ENCODE measurements at regions not wholly inside any gene's neighbourhood (a gene's known extent, or its start where the extent isn't known, plus 50 kb on each side); places are given as distances from the start of the nearest gene placed in this dataset.
"Not testable (repeated sequence)": the region's sequence is repeated elsewhere in the genome, so short reads cannot be mapped to it uniquely, and the experiment has no call there.

GRCh38 chr6:139879823-139880356, 505.4 kb upstream of the CITED2 start:
- no peaks in the 10 kb centered on the region for H3K79me2 ChIP-seq (ENCODE audit: insufficient read depth, low read length)
- no peak overlapping the region for H3K9ac ChIP-seq (ENCODE audit: low read length)
- H3K4me2 ChIP-seq (ENCODE audit: low read depth, low read length, poor library complexity, severe bottlenecking), result no peak overlapping the region
- H2AFZ ChIP-seq (ENCODE audit: low read depth, low read length, severe bottlenecking), result no peak overlapping the region
- no peaks in the 10 kb centered on the region for H3K36me3 ChIP-seq (ENCODE audit: low read length)
- H3K27ac ChIP-seq (ENCODE audit: low read depth, low read length), result no peak overlapping the region
- no peak overlapping the region for H3K4me3 ChIP-seq (ENCODE audit: insufficient read depth, low read length, poor library complexity, severe bottlenecking)
- no peaks in the 10 kb centered on the region for H3K27me3 ChIP-seq (ENCODE audit: low read length)
- no peaks in the 10 kb centered on the region for H4K20me1 ChIP-seq (ENCODE audit: low read depth, low read length)
- H3K9me3 ChIP-seq (ENCODE audit: insufficient read depth, low read length), result no peaks in the 10 kb centered on the region
- TF ChIP-seq EZH2phosphoT487 (conservative IDR thresholded peaks at IDR 0.05; ENCODE audit: low read length), result no peak
- TF ChIP-seq, protein P1, sequence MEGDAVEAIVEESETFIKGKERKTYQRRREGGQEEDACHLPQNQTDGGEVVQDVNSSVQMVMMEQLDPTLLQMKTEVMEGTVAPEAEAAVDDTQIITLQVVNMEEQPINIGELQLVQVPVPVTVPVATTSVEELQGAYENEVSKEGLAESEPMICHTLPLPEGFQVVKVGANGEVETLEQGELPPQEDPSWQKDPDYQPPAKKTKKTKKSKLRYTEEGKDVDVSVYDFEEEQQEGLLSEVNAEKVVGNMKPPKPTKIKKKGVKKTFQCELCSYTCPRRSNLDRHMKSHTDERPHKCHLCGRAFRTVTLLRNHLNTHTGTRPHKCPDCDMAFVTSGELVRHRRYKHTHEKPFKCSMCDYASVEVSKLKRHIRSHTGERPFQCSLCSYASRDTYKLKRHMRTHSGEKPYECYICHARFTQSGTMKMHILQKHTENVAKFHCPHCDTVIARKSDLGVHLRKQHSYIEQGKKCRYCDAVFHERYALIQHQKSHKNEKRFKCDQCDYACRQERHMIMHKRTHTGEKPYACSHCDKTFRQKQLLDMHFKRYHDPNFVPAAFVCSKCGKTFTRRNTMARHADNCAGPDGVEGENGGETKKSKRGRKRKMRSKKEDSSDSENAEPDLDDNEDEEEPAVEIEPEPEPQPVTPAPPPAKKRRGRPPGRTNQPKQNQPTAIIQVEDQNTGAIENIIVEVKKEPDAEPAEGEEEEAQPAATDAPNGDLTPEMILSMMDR (IDR thresholded peaks at IDR 0.05; ENCODE audit: insufficient read depth, low read length, poor library complexity, severe bottlenecking), result no peak
- no peaks in the 10 kb centered on the region for H3K9me2 ChIP-seq (replicated peaks; ENCODE audit: insufficient read depth, low read length)
- no peaks in the 10 kb centered on the region for H3F3A ChIP-seq (ENCODE audit: insufficient read depth)

DNA sequence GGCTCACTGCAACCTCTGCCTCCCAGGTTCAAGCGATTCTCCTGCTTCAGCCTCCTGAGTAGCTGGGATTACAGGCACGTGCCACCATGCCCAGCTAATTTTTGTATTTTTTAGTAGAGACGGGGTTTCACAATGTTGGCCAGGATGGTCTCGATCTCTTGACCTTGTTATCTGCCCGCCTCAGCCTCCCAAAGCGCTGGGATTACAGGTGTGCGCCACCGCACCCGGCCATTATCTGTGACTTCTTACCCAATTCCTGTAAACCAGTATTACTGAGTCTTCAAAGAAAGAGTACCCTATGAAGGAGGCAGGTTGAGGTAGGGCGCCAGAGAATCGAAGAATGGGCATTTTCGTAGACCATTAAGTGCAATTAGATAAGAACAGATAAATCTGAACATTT, 504.8 kb upstream of the CITED2 start:
- not testable (repeated sequence) for H3K9me3 ChIP-seq (ENCODE audit: insufficient read depth, low read length); H3K9me2 ChIP-seq (replicated peaks; ENCODE audit: insufficient read depth, low read length); H3K36me3 ChIP-seq (ENCODE audit: low read length); H3K27ac ChIP-seq (ENCODE audit: low read depth, low read length); H2AFZ ChIP-seq (ENCODE audit: low read depth, low read length, severe bottlenecking); H3K4me3 ChIP-seq (ENCODE audit: insufficient read depth, low read length, poor library complexity, severe bottlenecking); H3K27me3 ChIP-seq (ENCODE audit: low read length); H3K9ac ChIP-seq (ENCODE audit: low read length); H4K20me1 ChIP-seq (ENCODE audit: low read depth, low read length); H3F3A ChIP-seq (ENCODE audit: insufficient read depth); H3K79me2 ChIP-seq (ENCODE audit: insufficient read depth, low read length); H3K4me2 ChIP-seq (ENCODE audit: low read depth, low read length, poor library complexity, severe bottlenecking)

- Histone ChIP-seq H4K20me1 (ENCODE audit: low read depth, low read length) (no peaks in the 10 kb centered on the region), H3K4me2 (ENCODE audit: low read depth, low read length, poor library complexity, severe bottlenecking) (no peak overlapping the region), H3K27ac (ENCODE audit: low read depth, low read length) (no peak overlapping the region), H3K36me3 (ENCODE audit: low read length) (no peaks in the 10 kb centered on the region), H3K9ac (ENCODE audit: low read length) (no peak overlapping the region), H3F3A (ENCODE audit: insufficient read depth) (no peaks in the 10 kb centered on the region), H2AFZ (ENCODE audit: low read depth, low read length, severe bottlenecking) (no peak overlapping the region), H3K9me2 (replicated peaks; ENCODE audit: insufficient read depth, low read length) (no peaks in the 10 kb centered on the region), H3K4me3 (ENCODE audit: insufficient read depth, low read length, poor library complexity, severe bottlenecking) (no peak overlapping the region), H3K79me2 (ENCODE audit: insufficient read depth, low read length) (no peaks in the 10 kb centered on the region), H3K27me3 (ENCODE audit: low read length) (no peaks in the 10 kb centered on the region), H3K9me3 (ENCODE audit: insufficient read depth, low read length) (no peaks in the 10 kb centered on the region)
- no peak for TF ChIP-seq EZH2phosphoT487 (conservative IDR thresholded peaks at IDR 0.05; ENCODE audit: low read length)
- TF ChIP-seq, protein P1 (IDR thresholded peaks at IDR 0.05; ENCODE audit: insufficient read depth, low read length, poor library complexity, severe bottlenecking), result no peak
Measured at GRCh38 chr6:139877828-139878405, 503.5 kb upstream of the CITED2 start.

DNA sequence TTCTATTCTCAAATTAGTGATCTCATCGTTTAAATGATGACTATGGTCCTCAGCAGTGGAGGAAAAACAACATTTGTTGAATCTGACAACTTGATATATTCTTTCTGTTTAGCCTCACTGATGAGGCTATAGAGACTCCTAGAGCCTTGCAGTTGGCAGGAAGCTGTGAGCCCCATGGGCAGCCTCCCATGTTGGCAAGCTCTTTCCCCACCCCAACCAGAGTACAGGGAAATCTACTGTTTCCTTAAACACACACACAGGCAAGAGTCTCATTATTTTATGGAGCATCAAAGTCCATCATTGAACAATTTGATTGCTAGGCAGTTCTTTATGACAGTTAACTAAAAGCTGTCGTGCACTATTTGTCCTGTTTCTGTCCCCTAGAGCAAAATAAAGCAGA, 498.2 kb upstream of the CITED2 start:
- no peak overlapping the region for H2AFZ ChIP-seq (ENCODE audit: low read depth, low read length, severe bottlenecking)
- H4K20me1 ChIP-seq (ENCODE audit: low read depth, low read length), result no peaks in the 10 kb centered on the region
- no peaks in the 10 kb centered on the region for H3K9me2 ChIP-seq (replicated peaks; ENCODE audit: insufficient read depth, low read length)
- H3K79me2 ChIP-seq (ENCODE audit: insufficient read depth, low read length), result no peaks in the 10 kb centered on the region
- TF ChIP-seq EZH2phosphoT487 (conservative IDR thresholded peaks at IDR 0.05; ENCODE audit: low read length), result no peak
- TF ChIP-seq, protein P1 (IDR thresholded peaks at IDR 0.05; ENCODE audit: insufficient read depth, low read length, poor library complexity, severe bottlenecking), result no peak
- no peaks in the 10 kb centered on the region for H3K9me3 ChIP-seq (ENCODE audit: insufficient read depth, low read length)
- H3K4me3 ChIP-seq (ENCODE audit: insufficient read depth, low read length, poor library complexity, severe bottlenecking), result no peak overlapping the region
- no peak overlapping the region for H3K27ac ChIP-seq (ENCODE audit: low read depth, low read length)
- no peaks in the 10 kb centered on the region for H3K27me3 ChIP-seq (ENCODE audit: low read length)
- no peak overlapping the region for H3K4me2 ChIP-seq (ENCODE audit: low read depth, low read length, poor library complexity, severe bottlenecking)
- H3K36me3 ChIP-seq (ENCODE audit: low read length), result no peaks in the 10 kb centered on the region
- no peak overlapping the region for H3K9ac ChIP-seq (ENCODE audit: low read length)
- no peaks in the 10 kb centered on the region for H3F3A ChIP-seq (ENCODE audit: insufficient read depth)
